Keratinocyte (primary cell): ENCODE measurements at regions not wholly inside any gene's neighbourhood (a gene's known extent, or its start where the extent isn't known, plus 50 kb on each side); places are given as distances from the start of the nearest gene placed in this dataset.

Experiments used
- DNase-seq: peaks from one replicate; pipeline ENCODE4 v3.0.0-alpha.2; 2011; ENCODE audit warnings: low read depth, missing footprints, low spot score
- FAIRE-seq: peaks from 2 replicates; lab custom pipeline; 2011; peaks lifted over from hg19 to GRCh38; lab: Jason Lieb, UNC
- H2AFZ ChIP-seq: 2 replicates; pipeline ENCODE4 v1.6.0; 2012; ENCODE audit warnings: low read length, control low read depth, inconsistent platforms; ENCODE audit not compliant: control insufficient read depth
- H3K27ac ChIP-seq: 2 replicates; pipeline ENCODE4 v1.5.1; 2011; ENCODE audit warnings: low read length; ENCODE audit not compliant: control insufficient read depth, insufficient read depth
- H3K27me3 ChIP-seq: 3 replicates; pipeline ENCODE4 v1.6.0; 2011; ENCODE audit warnings: low read length; ENCODE audit not compliant: control insufficient read depth, insufficient read depth; ENCODE audit errors: extremely low read depth
- H3K36me3 ChIP-seq, 2 experiments: 2 replicates in 1 of 2; 3 replicates in 1 of 2; pipeline ENCODE4 v1.5.1; 2011; ENCODE audit warnings: low read length in 2 of 2, mild to moderate bottlenecking in 1 of 2; ENCODE audit not compliant: control insufficient read depth in 2 of 2, insufficient read depth in 2 of 2; ENCODE audit errors: extremely low read depth in 1 of 2
- H3K4me1 ChIP-seq: 3 replicates; pipeline ENCODE4 v1.5.1; 2011; ENCODE audit warnings: low read length; ENCODE audit not compliant: control insufficient read depth, insufficient read depth; ENCODE audit errors: extremely low read depth
- H3K4me2 ChIP-seq: 3 replicates; pipeline ENCODE4 v1.6.0; 2011; ENCODE audit warnings: low read depth, low read length; ENCODE audit not compliant: control insufficient read depth, insufficient read depth; ENCODE audit errors: extremely low read depth
- H3K4me3 ChIP-seq, 3 experiments: fragments of 200-600 bp in 1 of 3; sonication (generic) in 1 of 3; 2 replicates in 2 of 3; 3 replicates in 1 of 3; pipeline ENCODE4 v1.5.1; 2011 to 2016; ENCODE audit warnings: low read length in 3 of 3, mild to moderate bottlenecking in 3 of 3, control low read depth in 2 of 3, inconsistent platforms in 1 of 3, low read depth in 1 of 3, mixed read lengths in 1 of 3, mixed run types in 1 of 3, moderate library complexity in 1 of 3; ENCODE audit not compliant: control insufficient read depth in 2 of 3, insufficient read depth in 2 of 3; ENCODE audit errors: extremely low read depth in 1 of 3
- H3K79me2 ChIP-seq: 2 replicates; pipeline ENCODE4 v1.6.0; 2012; ENCODE audit warnings: low read length; ENCODE audit not compliant: control insufficient read depth, insufficient read depth
- H3K9ac ChIP-seq: 3 replicates; pipeline ENCODE4 v1.6.0; 2011; ENCODE audit warnings: low read length; ENCODE audit not compliant: control insufficient read depth, insufficient read depth; ENCODE audit errors: extremely low read depth
- H3K9me1 ChIP-seq: 3 replicates; pipeline ENCODE4 v1.6.0; 2011; ENCODE audit warnings: low read length; ENCODE audit not compliant: control insufficient read depth, insufficient read depth; ENCODE audit errors: extremely low read depth
- H3K9me3 ChIP-seq: 2 replicates; pipeline ENCODE4 v1.5.1; 2012; ENCODE audit warnings: low read depth, low read length; ENCODE audit not compliant: control insufficient read depth
- H4K20me1 ChIP-seq: 3 replicates; pipeline ENCODE4 v1.6.0; 2011; ENCODE audit warnings: low read length; ENCODE audit not compliant: control insufficient read depth, insufficient read depth; ENCODE audit errors: extremely low read depth
- EZH2 ChIP-seq: IDR thresholded peaks from one replicate; pipeline ENCODE4 v1.6.1; 2012; ENCODE audit warnings: inconsistent platforms, mild to moderate bottlenecking, low read length, moderate library complexity
- dilution Hi-C: fragments of 300-500 bp; cut with MboI; formaldehyde crosslinking; loops from one replicate; pipeline ENCODE4 v1.7.0; 2020; ENCODE audit warnings: low sequenced_read_pairs; ENCODE audit not compliant: extremely low pct_ligation_motif_present
- TF ChIP-seq, protein P1 (sequence below), 3 experiments: IDR thresholded peaks in 1 of 3; conservative IDR thresholded peaks in 1 of 3; optimal IDR thresholded peaks in 1 of 3; 2 replicates in 2 of 3; 3 replicates in 1 of 3; pipeline versions ENCODE3 to v1.5.1; 2011; ENCODE audit warnings: low read length in 3 of 3, mild to moderate bottlenecking in 3 of 3, moderate library complexity in 2 of 3, control low read depth in 1 of 3, inconsistent platforms in 1 of 3; ENCODE audit not compliant: insufficient read depth in 2 of 3; ENCODE audit errors: extremely low read depth in 1 of 3

DNA sequence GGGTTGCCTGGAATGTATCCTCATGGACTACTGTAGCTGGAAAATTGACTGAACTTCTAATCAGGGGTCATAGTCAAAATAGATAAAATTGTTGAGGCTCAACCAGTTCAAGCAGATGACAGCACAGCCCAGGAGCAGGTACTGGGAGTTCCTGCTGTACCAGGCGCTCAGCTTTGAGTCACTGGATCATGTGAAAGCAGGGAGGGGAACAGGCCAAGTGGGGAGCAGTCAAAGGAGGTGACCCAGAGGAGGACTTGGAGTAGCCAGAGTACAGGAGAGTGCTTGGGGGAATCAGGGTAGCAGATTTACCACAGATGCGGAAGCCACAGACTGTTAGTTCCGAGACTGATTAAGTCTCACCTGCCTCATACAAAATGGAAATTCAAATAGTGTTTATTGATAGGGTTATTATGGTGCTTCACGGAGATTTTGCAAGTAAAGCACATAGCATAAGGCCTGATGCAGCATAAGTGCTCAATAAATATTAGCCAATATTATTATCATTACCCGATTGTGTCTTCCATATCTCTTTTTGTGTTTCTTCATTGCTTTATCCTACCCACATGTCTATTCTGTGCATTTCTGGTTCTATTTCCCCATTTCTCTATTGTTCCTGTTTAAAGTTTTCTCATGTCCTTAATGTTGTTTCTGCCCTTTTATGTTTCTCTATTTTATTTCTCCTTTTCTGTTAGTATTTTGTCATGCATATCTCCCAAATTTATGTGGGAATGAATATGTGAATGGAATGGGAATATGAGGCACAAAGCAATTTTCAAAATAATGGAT is 369.2 kb upstream of the MCTP2 start:
- Histone ChIP-seq H3K4me2 (no peak overlapping the region), H3K4me1 (no peaks in the 10 kb centered on the region), H3K9ac (no peak overlapping the region), H3K9me3 (no peaks in the 10 kb centered on the region), H3K79me2 (no peaks in the 10 kb centered on the region), H3K36me3 (no peaks in the 10 kb centered on the region), H2AFZ (no peak overlapping the region), H3K9me1 (no peaks in the 10 kb centered on the region), H4K20me1 (no peaks in the 10 kb centered on the region), H3K4me3 (no peak overlapping the region), H3K27me3 (no peaks in the 10 kb centered on the region), H3K27ac (no peak overlapping the region)
- dilution Hi-C loops, result no loop called here
- FAIRE-seq (no peak), DNase-seq (no peak)
- no peak for TF ChIP-seq EZH2
- TF ChIP-seq, protein P1, sequence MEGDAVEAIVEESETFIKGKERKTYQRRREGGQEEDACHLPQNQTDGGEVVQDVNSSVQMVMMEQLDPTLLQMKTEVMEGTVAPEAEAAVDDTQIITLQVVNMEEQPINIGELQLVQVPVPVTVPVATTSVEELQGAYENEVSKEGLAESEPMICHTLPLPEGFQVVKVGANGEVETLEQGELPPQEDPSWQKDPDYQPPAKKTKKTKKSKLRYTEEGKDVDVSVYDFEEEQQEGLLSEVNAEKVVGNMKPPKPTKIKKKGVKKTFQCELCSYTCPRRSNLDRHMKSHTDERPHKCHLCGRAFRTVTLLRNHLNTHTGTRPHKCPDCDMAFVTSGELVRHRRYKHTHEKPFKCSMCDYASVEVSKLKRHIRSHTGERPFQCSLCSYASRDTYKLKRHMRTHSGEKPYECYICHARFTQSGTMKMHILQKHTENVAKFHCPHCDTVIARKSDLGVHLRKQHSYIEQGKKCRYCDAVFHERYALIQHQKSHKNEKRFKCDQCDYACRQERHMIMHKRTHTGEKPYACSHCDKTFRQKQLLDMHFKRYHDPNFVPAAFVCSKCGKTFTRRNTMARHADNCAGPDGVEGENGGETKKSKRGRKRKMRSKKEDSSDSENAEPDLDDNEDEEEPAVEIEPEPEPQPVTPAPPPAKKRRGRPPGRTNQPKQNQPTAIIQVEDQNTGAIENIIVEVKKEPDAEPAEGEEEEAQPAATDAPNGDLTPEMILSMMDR (optimal IDR thresholded peaks at IDR 0.05 in 1 of 3, IDR thresholded peaks at IDR 0.05 in 1 of 3, conservative IDR thresholded peaks at IDR 0.05 in 1 of 3; ENCODE audit: extremely low read depth in 1 of 3, insufficient read depth in 2 of 3, low read length in 3 of 3), result no peak

DNA sequence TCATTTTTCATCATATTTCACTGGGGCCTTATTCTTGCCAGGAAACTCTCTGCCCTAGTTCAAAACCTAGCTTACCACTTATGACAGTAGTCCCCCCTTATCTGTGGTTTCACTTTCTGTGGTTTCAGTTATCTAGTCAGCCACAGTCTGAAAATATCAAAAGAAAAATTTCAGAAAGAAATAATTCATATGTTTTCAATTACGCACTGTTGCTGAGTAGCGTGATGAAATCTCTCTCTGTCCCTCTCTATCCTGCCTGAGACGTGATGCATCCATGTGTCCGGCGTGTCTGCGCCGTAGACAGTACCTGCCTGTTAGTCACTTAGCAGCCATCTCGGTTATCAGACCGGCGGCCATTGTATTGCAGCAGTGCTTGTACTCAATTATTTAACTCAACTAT is 369.9 kb upstream of the MCTP2 start:
- DNase-seq (no peak), FAIRE-seq (no peak)
- H3K4me2 ChIP-seq, result no peak overlapping the region
- H3K27ac ChIP-seq, result no peak overlapping the region
- H4K20me1 ChIP-seq, result no peaks in the 10 kb centered on the region
- no peak for TF ChIP-seq EZH2
- TF ChIP-seq, protein P1 (optimal IDR thresholded peaks at IDR 0.05 in 1 of 3, IDR thresholded peaks at IDR 0.05 in 1 of 3, conservative IDR thresholded peaks at IDR 0.05 in 1 of 3; ENCODE audit: extremely low read depth in 1 of 3, insufficient read depth in 2 of 3, low read length in 3 of 3), result no peak
- no peak overlapping the region for H3K9ac ChIP-seq
- H3K79me2 ChIP-seq, result no peaks in the 10 kb centered on the region
- dilution Hi-C loops, result no loop called here
- no peaks in the 10 kb centered on the region for H3K9me1 ChIP-seq
- H3K9me3 ChIP-seq, result no peaks in the 10 kb centered on the region
- H3K36me3 ChIP-seq, result no peaks in the 10 kb centered on the region
- H3K4me3 ChIP-seq, result no peak overlapping the region
- no peaks in the 10 kb centered on the region for H3K27me3 ChIP-seq
- no peak overlapping the region for H2AFZ ChIP-seq
- no peaks in the 10 kb centered on the region for H3K4me1 ChIP-seq
